ENCODE measurements at regions not wholly inside any gene's neighbourhood (a gene's known extent, or its start where the extent isn't known, plus 50 kb on each side); places are given as distances from the start of the nearest gene placed in this dataset.

- TF ChIP-seq, protein P1, sequence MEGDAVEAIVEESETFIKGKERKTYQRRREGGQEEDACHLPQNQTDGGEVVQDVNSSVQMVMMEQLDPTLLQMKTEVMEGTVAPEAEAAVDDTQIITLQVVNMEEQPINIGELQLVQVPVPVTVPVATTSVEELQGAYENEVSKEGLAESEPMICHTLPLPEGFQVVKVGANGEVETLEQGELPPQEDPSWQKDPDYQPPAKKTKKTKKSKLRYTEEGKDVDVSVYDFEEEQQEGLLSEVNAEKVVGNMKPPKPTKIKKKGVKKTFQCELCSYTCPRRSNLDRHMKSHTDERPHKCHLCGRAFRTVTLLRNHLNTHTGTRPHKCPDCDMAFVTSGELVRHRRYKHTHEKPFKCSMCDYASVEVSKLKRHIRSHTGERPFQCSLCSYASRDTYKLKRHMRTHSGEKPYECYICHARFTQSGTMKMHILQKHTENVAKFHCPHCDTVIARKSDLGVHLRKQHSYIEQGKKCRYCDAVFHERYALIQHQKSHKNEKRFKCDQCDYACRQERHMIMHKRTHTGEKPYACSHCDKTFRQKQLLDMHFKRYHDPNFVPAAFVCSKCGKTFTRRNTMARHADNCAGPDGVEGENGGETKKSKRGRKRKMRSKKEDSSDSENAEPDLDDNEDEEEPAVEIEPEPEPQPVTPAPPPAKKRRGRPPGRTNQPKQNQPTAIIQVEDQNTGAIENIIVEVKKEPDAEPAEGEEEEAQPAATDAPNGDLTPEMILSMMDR (IDR thresholded peaks at IDR 0.05): no peak
- TF ChIP-seq POLR2A (IDR thresholded peaks at IDR 0.05): no peak
Observed at GRCh38 chr12:33830070-33830469, 192.2 kb upstream of the ALG10 start.
